SK-N-DZ (cell line): ENCODE measurements at regions not wholly inside any gene's neighbourhood (a gene's known extent, or its start where the extent isn't known, plus 50 kb on each side); places are given as distances from the start of the nearest gene placed in this dataset.

Experiments
- DNase-seq: peaks from one replicate; pipeline ENCODE4 v3.0.0-alpha.2; 2015; ENCODE audit warnings: low spot score

DNA sequence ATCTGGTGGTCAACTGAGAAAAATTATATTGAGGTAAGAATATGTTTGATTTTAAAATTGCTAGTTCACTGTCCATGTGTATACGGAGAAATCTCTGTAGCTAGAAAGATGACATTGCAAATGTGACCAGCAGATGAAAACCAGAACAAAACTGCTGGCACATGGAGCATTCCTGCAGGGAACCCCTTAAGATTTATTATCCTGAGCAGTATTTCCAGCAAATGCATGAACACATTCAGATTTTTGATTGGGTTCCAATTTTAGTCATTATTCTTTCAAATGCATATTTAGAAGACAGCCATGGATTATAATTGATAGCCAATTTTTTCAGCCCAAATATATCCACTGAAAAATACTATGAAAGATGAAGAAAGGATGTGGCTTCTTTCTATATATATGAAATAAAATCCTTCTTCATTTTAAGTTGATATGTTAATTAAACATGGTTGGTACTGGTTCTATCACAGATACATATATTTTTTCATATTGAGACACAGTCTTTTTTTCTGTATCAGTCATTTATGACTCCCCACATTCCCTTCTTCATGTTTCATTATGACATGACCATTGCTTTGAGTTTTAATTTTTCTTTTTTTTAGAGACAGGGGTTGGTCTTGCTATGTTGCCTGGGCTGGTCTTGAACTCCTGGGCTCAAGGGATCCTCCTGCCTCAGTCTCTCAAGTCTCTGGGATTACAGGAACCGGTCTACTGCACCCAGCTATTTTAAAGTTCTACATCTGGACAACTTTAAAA lies 376.5 kb downstream of the KLF12 start:
- no peak for DNase-seq

DNA sequence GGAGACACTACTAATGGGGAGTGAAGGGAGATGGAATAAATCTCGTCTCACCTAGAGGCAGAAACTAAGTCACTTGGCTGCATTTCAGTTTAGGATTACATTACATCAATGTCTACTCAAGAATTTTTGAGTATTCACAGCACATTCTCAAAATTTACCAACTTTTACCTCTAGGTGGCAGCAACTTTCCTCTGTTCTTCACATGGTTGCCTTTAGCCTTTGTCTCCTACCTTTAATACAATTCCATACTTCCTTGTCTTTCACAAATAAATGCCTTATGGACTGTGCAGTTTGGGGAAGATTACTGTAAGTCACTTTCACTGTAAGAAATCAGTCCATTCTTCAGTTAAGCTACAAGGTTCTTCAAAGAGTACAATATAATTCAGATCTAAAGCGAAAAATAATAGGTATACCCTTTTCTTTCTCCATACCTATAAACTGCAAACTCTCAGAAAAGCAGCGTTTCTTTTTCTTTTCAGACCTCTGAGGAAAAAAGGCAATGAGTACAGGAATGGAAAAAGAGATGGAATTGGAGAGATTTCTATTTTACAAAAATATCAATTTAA lies 379.4 kb downstream of the KLF12 start:
- peak; percentile 69 for DNase-seq

DNA sequence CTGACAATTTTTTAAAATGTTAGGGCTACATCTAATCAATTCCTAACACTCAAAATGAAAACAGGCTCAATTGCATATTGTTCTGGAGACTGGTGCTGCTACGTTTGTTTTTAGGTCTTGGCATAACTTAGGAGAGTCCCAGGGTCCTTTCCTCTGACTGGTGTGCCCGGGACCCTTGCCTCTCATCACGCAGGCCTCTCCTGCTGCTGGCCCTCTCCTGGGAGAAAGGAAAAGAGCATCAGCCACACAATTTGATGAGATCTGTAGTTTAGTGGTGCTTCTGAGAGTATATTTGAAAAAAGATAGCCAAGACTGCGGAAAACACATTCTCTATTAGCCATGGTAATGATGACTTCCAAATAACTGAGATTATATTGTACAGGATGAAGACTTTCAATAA lies 380.0 kb downstream of the KLF12 start:
- DNase-seq: no peak

DNA sequence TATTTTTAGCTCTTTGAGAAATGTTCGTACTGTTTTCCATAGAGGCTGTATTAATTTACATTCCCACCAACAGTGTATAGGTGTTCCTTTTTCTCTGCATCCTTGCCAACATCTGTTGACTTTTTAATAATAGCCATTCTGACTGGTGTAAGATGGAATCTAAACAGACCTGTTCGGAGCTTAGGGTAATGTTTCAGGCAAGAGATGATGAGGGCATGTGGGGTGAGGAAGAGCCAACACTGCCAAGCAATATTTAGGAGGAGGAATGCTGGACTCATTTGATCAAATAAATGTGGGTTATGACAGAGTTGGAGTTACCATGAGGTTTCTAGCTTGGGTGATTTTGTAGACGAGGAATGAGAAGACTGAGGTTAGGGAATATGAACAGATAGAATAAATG lies 382.9 kb downstream of the KLF12 start:
- DNase-seq: no peak

DNA sequence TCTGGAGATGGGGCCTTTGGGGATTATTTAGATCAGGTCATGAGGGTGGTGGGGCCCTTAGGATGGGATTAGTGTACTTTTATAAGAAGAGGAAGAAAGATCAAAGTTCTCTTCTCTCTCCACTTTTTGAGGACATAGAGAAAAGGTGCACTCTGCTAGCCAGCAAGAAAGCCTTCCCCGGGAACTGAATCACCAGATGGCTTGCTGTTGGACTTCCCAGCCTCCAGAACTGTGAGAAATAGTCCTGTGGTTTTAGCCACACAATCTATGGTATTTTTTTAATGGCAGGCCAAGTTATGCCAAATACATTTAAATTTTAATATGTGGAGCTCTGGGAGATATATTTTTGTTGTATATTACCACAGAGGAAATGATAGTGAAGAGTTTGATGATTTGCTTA lies 385.8 kb downstream of the KLF12 start:
- no peak for DNase-seq

DNA sequence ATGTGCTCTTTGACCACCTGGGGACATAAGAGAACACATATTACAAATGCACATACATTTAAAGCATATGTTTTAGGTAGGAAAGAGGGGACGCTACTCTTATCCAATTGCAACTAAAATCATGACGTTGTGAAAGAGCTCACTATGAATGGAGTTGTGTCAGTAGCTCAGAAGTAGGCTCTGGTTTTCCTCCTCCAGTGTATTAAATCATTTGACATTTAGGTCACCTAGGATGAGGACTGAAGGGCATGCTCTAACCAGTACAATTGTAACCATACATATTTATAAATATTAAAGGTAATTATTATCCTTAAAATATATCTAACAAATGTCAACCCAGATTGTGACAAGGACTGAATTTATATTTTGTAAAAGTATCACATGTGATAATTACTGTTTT lies 389.0 kb downstream of the KLF12 start:
- no peak for DNase-seq

DNA sequence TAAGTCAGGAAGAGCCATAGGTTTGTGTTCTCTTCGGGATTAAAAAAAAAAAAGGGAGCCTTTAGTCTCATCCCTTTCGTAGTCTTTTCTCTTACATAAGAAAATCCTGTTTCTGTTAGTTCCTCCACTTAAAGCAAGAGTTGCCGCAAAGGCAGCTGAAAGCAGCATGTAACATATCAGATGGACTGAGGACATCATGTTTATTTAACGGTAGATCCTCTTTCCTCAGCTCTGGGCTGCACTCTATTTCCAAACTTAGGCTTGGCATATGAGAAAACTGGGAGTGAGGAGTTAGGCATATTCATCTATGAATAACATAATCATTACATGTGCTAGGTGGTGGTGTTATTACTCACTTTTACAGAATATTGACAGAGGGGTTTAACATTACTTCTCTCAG lies 391.2 kb downstream of the KLF12 start:
- no peak for DNase-seq

DNA sequence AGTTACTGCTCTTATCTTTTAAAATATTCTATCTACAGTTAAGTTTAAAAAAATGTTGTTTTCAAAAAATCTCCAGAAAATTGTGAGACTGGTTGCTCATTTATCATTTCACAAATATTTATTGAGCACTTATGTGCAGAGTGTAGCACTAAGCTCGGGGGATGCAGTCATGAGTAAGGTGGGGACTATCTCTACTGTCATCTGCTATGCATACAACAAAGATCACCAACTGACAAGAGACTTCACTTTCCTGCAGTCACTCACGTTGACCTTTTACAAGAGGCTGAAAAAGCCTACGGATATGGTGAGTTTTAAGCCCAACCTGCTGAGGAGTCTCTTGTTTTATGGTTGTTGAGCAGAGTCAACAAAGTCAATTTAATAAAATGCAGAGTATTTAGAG lies 392.5 kb downstream of the KLF12 start:
- no peak for DNase-seq

DNA sequence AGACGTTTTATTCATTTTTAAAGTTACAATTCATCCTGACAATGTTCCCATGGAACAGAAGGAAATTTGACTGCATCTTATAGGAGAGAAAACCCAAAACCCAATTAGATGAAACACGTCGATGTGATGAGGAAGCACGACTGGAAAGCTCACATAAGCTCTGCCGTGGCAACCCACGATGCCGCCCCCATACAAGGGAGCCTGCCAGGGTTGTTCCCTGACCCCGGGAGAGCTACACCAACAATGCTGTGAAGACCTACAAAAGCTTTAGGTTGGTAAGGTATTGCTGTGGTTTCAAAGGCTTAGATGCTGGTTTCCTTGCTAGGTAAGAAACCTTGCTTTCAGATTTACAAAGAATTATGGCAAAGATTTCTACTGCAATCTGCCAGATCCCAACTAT lies 393.1 kb downstream of the KLF12 start:
- DNase-seq: no peak

DNA sequence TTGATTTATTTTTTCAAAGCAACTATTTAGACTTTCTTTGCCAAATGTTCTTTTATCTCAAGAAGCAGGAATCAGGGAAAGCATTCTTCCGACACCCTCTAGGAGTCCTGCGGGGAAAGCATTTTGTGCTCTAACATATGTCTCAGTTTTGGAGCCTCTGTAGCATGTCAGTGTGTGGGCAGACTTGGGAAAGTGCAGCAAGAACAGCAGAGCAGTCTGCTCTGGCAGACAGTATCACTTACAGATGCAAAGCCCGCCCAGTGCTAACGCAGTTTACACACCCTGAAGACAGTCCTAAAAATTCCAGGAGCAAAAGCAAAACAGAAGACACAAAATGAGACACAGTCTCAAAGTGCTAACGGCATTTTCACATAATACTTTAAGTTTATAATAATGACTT lies 393.5 kb downstream of the KLF12 start:
- DNase-seq: no peak

DNA sequence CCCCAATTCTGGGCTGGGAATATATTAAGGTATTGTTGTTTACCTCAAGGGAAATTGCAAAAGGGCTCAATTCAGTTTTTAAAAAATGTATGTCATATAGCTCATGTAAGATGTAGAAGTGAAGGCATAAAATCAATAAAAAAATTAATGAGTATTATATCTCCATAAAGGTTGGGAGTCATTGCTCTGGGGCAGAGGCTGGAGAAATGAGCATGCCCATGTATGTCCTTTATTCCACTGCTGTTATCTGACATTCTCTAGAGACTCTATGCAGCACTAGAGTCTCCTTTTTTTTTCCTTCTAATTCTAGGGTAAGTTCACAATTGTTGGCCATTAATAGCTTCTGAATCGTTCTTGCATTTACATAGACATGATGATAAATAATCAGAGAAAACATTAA lies 394.8 kb downstream of the KLF12 start:
- no peak for DNase-seq

DNA sequence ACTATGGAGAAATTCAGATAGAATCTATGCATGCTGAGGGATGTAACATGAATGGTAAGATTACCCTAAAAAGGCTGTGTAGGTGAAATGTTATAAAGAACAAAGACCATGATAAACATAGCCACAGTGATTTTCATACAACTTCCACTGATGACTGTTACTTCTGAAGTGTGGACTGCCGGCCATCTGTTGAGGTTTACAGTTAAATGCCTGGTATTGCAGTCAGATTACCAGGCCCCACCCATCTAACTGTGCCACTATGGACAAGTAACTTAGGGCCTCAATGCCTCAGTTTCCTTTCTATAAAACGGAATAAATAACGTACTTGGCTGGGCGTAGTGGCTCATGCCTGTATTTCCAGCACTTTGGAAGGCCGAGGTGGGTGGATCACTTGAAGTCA lies 395.6 kb downstream of the KLF12 start:
- DNase-seq: no peak

DNA sequence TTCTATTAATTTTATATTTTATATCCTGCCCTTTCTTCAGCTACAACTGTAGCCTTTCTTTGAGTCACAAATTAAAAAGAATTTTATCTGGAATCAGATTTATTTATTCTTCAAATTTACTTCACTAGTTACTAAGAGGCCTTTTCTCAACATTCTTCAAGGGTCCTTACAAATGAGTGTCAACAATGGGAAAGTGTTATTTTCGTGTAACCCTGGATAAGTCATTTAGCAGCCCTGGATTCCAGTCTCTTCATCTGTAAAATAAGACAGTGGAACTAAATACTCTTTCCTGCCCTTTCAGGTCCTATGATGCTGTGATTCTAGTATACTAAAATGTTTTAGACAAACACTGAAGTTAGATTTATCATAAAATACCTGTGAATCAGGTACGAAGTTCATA lies 397.0 kb downstream of the KLF12 start:
- no peak for DNase-seq

DNA sequence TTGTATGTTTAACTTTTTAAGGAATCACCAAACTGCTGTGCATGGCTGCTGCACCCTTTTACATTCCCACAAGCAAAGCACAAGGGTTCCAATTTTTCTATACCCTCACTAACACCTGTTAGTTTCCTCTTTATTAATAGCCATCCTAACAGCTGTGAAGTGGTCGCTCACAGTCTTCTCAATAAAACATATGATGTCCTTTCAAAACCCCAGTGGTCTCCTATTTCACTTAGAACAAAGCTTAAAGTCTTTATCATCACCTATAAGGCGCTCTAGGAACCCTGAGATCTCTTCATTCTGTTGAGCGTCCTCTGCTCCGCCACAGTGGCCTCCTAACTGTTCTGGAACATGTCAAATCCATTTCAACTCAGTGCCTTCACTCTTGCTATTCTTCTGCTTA lies 400.5 kb downstream of the KLF12 start:
- no peak for DNase-seq

DNA sequence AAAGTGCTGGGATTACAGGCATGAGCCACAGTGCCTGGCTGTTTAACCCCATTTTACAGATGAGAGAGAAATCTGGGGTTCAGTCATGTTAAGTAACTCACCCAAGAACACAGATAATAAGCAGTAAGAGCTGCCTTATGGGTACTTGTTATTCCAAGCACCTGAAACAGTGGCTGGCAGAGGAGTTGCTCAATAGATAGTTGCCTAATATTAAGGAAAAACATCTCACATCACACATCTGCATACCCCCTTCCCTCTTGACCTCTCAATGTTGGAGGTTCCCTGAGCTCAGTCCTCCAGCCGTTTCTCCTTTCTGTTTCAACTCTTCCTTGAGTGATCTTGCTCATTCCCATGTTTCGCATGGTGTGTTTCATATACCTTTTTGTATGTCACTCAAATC lies 401.9 kb downstream of the KLF12 start:
- no peak for DNase-seq

DNA sequence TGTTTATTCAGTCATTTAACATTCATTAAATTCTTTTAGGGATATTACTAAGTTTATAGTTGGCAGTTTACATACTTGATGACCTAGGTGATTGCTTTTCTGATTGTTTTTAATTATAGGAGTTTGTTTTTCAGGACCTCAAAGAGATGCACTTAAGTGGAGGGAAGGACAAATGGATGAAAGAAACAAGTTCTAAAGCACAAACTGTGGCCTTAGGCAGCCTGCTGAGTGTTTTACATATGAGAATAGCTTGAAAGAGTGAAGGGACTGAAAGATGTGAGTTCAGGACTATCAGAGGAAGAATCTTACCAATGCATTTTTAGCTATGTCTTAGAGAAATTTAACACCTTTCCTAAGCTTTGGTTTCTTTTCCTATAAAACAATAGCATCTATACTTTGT lies 402.6 kb downstream of the KLF12 start:
- no peak for DNase-seq

DNA sequence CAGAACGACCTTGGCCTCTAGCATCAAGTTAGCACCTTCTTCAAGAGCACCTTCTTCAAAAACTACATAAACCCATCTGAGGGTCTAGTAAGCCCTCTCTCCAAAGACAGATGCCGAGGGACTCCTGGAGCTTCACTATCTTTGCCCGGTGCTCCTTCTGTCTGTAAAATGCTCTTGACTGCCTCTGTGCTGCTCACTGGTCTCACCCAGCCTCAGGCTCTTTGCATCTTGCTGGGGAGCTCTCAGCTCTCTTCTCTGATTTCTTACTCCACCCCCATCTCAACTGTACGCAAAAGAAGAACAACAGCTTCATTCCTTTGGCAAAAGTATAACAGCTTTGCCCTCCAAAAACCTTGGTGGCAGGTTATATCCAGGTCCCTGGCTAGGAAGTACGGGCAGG lies 404.2 kb downstream of the KLF12 start:
- DNase-seq: no peak

DNA sequence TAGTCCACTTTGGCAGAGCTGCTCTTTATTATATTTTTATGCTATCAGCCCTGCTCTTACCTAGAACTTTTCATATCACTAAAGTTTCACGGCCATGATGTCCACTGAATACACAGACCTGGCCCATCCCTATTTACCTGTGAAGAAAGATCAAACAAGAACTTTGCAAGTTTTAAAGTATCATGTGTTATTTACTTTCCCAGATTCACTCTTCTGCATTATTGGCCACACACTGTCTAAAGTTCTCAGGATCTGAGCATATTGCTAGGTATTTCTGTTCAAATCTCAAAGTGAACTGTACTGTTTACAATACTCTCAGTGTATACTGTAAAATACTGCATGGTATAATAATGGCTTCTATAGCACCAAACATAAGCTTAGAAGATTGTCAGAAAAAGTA lies 405.2 kb downstream of the KLF12 start:
- DNase-seq: no peak

DNA sequence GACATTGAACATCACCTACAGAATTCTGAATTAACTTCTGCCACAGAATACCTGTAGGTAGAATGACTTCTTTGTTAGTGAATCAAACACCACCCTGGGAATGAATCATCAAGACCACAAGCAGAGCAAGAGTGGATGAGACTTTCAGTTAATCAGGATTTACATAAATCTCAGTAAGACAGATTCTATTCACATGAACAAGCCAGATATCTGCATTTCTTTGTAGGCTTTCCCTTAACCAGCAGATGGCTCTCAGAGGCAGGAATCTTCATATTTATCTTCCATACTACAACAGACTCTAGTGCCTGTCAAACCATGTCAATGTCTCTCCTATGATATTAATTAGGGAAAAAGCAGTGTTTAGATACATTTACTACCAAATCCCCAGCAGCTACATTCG lies 412.1 kb downstream of the KLF12 start:
- peak; percentile 20 for DNase-seq

DNA sequence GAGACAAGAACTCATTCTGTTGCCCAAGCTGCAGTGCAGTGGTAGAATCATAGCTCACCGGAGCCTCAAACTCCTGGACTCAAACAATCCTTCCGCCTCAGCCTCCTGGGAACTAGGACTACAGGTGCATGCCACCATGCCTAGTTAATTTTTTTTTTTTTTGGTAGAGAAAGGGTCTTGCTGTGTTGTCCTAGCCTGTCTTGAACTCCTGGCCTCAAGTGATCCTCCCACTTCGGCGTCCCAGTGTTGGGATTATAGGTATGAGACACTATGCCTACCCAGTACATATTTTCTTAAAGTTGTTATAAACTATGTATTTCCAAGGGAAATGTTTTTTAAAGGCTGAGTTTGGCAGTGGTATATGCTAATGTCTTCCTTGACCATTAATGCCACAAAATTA lies 412.6 kb downstream of the KLF12 start:
- no peak for DNase-seq

DNA sequence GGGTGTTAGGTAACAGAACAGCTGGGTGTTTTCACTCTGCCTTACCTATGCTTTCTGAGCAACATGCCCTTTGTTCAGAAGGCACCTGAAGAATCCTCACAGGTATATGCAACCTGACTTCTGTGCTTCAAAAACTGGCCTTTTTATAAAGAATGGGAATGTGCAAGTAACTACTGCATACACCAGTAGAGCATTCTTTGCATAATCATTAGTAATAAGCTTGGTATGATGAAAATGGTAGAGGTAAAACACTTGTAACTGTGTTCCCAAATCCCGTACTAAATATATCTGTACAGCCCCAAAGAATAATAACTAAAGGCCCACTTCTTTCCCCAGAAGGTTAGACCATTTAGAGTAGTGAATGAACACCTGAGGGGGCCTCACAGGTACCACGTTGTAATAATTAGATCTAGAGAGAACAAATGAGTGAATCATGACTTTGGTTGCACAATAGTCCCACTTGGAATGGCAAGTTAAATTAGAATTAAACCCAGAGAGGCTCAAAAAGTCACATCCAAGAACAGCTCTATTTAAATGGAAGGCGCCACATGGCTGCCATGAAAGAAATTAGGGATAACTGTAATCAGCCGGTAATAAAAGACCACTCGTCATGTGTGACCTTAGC lies 413.9 kb downstream of the KLF12 start:
- DNase-seq: no peak

DNA sequence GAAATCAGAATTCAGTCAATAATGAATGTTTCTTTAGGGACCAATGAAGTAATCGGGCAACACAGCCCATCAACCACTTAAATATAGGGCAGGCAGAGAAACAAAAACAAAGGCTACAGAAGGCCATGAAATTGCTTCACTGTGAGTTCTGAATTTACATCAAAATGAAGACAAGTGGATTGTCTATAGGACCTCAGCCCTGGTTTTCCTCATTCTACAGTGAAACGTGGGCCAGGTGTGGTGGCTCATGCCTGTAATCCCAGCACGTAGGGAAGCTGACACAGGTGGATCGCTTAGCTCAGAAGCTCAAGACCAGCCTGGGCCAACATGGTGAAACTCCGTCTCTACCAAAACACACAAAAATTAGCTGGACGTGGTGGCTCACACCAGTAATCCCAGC lies 416.0 kb downstream of the KLF12 start:
- DNase-seq: no peak

DNA sequence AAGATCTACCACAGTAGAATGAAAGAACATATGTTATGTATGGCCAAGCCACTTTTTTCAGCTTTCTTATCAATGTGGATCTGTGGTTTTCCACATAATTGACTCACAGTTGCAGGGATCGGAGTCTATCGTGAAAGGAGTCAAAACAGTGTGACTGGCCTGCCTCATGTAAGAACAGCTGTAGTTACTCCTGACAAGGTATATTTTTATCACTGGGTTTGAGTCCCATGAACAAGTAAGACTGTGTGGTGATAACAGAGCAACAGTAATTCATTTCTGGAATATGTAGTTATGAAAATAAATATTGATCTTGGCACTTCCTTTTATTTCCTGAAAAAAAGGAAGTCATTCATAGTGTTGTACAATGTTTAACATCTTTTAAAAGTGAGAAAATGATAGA lies 416.6 kb downstream of the KLF12 start:
- peak; percentile 64 for DNase-seq
